ENCODE measurements at regions not wholly inside any gene's neighbourhood (a gene's known extent, or its start where the extent isn't known, plus 50 kb on each side); places are given as distances from the start of the nearest gene placed in this dataset.
A peak's percentile ranks its signal among the peaks of the same experiment; 100 is the strongest.

GRCh38 chr12:127401536-127401935 lies 865.4 kb upstream of the TMEM132C start:
- H3K36me3 Mint-ChIP-seq (ENCODE audit: low read depth) = peaks cover 18% of the 10 kb centered on the region; the same call in 1 of the 2 replicates
- peaks cover 6% of the 10 kb centered on the region for H3K9me3 Mint-ChIP-seq
- peak overlapping the region; percentile 0; the same call in 1 of the 2 replicates for H3K27ac Mint-ChIP-seq
- peaks cover 3% of the 10 kb centered on the region for H3K27me3 Mint-ChIP-seq (ENCODE audit: insufficient read depth)
- peaks cover 58% of the 10 kb centered on the region for H3K4me1 Mint-ChIP-seq (ENCODE audit: low read depth)
- no peak for DNase-seq
- H3K4me3 Mint-ChIP-seq = peak overlapping the region; percentile 22; the same call in 1 of the 2 replicates
- no peak for TF ChIP-seq CTCF (IDR thresholded peaks at IDR 0.05)

DNA sequence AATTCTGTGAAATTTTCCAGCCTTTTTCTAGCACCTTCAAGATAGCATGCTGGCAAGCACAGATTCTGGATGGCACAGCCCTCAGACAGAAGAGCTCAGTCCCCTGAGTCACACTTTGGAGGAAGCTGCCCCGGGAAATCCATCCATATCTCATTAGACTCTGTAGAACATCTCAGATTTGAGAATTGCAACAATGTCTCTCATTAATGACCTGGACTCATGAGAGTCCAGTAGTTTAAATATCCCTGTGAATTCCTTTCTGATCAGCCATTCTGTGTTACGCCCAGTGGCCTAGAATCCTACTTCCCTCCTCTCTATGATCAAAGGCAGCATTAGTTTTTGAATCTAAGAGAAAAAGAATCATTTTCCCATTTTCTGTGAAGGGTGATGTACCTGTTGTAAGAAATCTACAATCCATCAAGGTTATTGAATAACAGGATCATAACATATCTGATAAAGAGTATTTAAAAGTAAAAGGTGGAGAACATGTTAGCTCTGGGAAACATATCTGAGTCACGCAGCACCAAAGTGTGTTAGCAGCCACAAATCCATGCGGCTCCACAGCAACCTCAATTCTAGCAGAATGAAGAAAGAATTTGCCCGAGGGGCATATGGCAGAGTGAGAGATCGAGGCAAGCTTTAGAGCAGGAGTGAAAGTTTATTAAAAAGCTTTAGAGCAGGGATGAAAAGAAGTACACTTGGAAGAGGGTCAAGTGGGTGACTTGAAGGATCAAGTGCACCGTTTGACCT lies 855.6 kb upstream of the TMEM132C start:
- H3K27ac Mint-ChIP-seq = peak overlapping the region; percentile 83
- H3K36me3 Mint-ChIP-seq (ENCODE audit: low read depth) = no peaks in the 10 kb centered on the region
- H3K4me3 Mint-ChIP-seq = peak overlapping the region; percentile 52; the same call in 1 of the 2 replicates
- H3K4me1 Mint-ChIP-seq (ENCODE audit: low read depth) = peaks cover 25% of the 10 kb centered on the region
- peak; percentile 68 for DNase-seq
- TF ChIP-seq CTCF (IDR thresholded peaks at IDR 0.05) = no peak
- no peaks in the 10 kb centered on the region for H3K9me3 Mint-ChIP-seq
- no peaks in the 10 kb centered on the region; the same call in 1 of the 2 replicates for H3K27me3 Mint-ChIP-seq (ENCODE audit: insufficient read depth)

DNA sequence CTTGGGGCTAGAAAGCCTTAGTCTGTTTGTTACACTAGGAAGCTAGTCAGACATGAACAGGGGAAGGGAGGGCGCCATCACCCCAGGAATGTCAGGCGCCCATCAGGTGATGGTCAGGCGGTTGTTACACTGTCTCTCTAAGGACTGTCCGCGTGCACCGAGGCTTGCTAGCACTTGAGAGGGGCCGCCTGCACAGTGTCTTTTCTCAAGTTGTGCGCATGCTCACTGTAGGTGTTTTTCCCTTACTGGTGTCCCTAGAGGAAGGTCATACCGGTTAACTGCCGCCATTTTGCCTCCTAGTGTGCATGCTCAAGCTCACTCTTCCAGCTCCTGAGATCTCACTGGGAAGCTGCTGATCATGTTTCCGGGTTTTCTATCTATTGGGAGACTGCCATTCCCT lies 855.0 kb upstream of the TMEM132C start:
- H3K4me1 Mint-ChIP-seq (ENCODE audit: low read depth) = peaks cover 31% of the 10 kb centered on the region
- peak overlapping the region; percentile 83; the same call in 1 of the 2 replicates for H3K27ac Mint-ChIP-seq
- no peak for TF ChIP-seq CTCF (IDR thresholded peaks at IDR 0.05)
- H3K36me3 Mint-ChIP-seq (ENCODE audit: low read depth) = no peaks in the 10 kb centered on the region
- H3K27me3 Mint-ChIP-seq (ENCODE audit: insufficient read depth) = no peaks in the 10 kb centered on the region; the same call in 1 of the 2 replicates
- no peak overlapping the region for H3K4me3 Mint-ChIP-seq
- DNase-seq = no peak
- no peaks in the 10 kb centered on the region for H3K9me3 Mint-ChIP-seq

DNA sequence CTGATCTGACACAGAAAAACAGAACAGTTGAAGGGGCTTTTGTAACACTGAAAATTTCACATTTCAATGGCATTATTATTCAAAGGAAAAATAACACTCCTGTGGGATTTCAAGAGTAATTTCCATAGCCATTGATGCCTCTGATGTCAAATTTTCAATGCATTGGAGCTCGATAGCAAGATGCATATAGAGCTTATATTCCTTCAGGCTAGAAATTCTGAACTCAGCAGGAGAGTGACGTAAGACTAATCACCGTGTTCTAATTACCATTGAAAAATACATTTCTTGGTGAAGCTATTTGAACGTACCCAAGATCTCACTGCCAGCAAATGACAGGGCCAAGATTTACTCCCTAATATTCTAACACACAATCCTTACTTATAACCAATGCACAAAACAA lies 854.1 kb upstream of the TMEM132C start:
- Mint-ChIP-seq H3K27me3 (ENCODE audit: insufficient read depth) (no peaks in the 10 kb centered on the region; the same call in 1 of the 2 replicates), H3K4me1 (ENCODE audit: low read depth) (peaks cover 32% of the 10 kb centered on the region), H3K4me3 (no peak overlapping the region), H3K36me3 (ENCODE audit: low read depth) (peaks cover 6% of the 10 kb centered on the region), H3K9me3 (peaks cover 6% of the 10 kb centered on the region), H3K27ac (no peak overlapping the region)
- no peak for DNase-seq
- TF ChIP-seq CTCF (IDR thresholded peaks at IDR 0.05) = no peak

DNA sequence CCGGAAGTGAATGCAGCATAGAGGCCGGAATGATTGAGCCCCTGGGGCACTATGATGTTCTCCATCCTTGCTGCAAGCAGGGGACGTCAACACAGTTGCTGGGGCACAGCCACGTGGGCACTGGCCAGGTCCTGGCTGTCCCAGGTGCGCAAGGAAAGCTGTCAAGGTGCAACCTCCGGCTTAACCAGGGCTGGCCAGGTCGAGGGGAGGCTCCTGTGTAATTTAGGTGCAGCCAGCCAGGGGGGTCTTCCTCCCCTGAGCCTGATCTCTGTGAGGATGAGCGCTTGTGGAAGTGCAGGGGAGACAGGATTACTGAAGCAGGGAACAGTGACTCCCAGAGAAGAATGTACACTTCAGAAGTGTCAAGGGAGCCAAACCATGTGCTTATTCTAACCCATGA lies 852.8 kb upstream of the TMEM132C start:
- H3K27me3 Mint-ChIP-seq (ENCODE audit: insufficient read depth) = no peaks in the 10 kb centered on the region; the same call in 1 of the 2 replicates
- peaks cover 19% of the 10 kb centered on the region for H3K9me3 Mint-ChIP-seq
- TF ChIP-seq CTCF (IDR thresholded peaks at IDR 0.05) = no peak

More for the DNA sequence above, 852.8 kb upstream of the TMEM132C start:
- Mint-ChIP-seq H3K27ac (no peak overlapping the region), H3K4me3 (no peak overlapping the region), H3K36me3 (ENCODE audit: low read depth) (peaks cover 18% of the 10 kb centered on the region), H3K4me1 (ENCODE audit: low read depth) (peaks cover 32% of the 10 kb centered on the region)
- DNase-seq = no peak
